ENCODE measurements at regions not wholly inside any gene's neighbourhood (a gene's known extent, or its start where the extent isn't known, plus 50 kb on each side); places are given as distances from the start of the nearest gene placed in this dataset.

DNA sequence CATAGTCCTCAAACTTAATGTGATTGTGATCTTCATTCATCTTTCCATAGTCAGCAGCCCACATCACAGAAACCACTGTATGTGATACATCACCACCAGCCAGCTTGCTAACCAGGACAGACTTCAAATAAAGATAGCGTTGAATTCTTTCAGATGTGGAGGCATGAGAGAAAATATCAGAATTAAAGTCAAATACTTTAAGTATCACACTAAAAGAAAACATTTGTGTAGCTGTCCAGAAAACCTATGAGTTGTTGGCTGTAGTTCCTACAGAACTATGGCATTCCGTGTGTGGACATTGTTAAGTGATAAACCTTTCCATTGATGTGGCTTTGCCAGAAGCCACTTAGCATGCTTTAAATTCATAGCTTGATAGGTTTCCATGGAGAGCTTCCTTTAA, 105.1 kb downstream of the LLPH start:
- Histone ChIP-seq H3K27me3 (no peaks in the 10 kb centered on the region), H3K9me3 (no peaks in the 10 kb centered on the region), H3K27ac (no peak overlapping the region), H3K4me1 (no peaks in the 10 kb centered on the region), H3K4me3 (no peak overlapping the region), H3K36me3 (no peaks in the 10 kb centered on the region)
- 56 to 88% methylated on average over 1 to 2 of the region's 2 CpGs for WGBS, 2 donors (ENCODE audit: low coverage in 1 of 2)
- ATAC-seq = no peak
- TF ChIP-seq, protein P1, sequence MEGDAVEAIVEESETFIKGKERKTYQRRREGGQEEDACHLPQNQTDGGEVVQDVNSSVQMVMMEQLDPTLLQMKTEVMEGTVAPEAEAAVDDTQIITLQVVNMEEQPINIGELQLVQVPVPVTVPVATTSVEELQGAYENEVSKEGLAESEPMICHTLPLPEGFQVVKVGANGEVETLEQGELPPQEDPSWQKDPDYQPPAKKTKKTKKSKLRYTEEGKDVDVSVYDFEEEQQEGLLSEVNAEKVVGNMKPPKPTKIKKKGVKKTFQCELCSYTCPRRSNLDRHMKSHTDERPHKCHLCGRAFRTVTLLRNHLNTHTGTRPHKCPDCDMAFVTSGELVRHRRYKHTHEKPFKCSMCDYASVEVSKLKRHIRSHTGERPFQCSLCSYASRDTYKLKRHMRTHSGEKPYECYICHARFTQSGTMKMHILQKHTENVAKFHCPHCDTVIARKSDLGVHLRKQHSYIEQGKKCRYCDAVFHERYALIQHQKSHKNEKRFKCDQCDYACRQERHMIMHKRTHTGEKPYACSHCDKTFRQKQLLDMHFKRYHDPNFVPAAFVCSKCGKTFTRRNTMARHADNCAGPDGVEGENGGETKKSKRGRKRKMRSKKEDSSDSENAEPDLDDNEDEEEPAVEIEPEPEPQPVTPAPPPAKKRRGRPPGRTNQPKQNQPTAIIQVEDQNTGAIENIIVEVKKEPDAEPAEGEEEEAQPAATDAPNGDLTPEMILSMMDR (IDR thresholded peaks at IDR 0.05) = no peak
- TF ChIP-seq POLR2AphosphoS5 (IDR thresholded peaks at IDR 0.05) = no peak
- no peak for TF ChIP-seq POLR2A (IDR thresholded peaks at IDR 0.05)
- TF ChIP-seq EP300 (IDR thresholded peaks at IDR 0.05) = no peak

DNA sequence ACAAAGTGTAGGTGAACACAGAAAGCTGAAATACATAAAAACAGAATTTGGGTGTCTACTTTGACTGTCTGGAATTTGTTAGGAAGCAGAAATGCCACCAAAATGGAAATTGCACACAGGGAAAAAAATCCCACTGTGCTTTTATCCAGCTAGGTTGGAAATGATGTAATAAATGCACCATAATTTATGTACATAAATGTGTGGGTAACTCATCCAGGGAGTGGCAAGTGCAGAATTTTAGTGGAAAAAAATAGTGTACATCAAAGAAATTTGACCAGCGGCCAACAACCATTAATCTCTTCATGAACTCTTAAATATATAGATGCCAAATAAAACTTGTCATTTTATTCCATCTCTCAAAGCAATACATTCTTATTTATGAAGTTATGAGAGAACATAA, 105.6 kb downstream of the LLPH start:
- Histone ChIP-seq H3K9me3 (no peaks in the 10 kb centered on the region), H3K4me1 (no peaks in the 10 kb centered on the region), H3K4me3 (no peak overlapping the region), H3K27me3 (no peaks in the 10 kb centered on the region), H3K27ac (no peak overlapping the region), H3K36me3 (no peaks in the 10 kb centered on the region)
- no peak for ATAC-seq
- WGBS, 2 donors (ENCODE audit: low coverage in 1 of 2) = 63 to 71% methylated on average over 1 of the region's 1 CpG
- no peak for TF ChIP-seq EP300 (IDR thresholded peaks at IDR 0.05)
- no peak for TF ChIP-seq POLR2AphosphoS5 (IDR thresholded peaks at IDR 0.05)
- no peak for TF ChIP-seq POLR2A (IDR thresholded peaks at IDR 0.05)
- TF ChIP-seq, protein P1 (IDR thresholded peaks at IDR 0.05) = no peak

DNA sequence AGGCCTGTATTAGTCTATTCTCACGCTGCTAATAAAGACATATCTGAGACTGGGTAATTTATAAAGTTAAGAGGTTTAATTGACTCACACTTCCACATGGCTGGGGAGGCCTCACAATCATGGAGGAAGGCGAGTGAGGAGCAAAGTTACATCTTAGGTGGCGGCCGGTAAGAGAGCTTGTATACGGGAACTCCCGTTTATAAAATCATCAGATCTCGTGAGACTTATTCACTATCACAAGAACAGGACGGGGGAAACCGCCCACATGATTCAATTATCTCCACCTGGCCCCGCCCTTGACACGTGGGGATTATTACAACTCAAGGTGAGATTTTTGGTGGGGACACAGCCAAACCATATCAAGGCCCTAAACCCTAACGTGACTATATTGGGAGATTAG, 110.1 kb downstream of the LLPH start:
- Histone ChIP-seq H3K9me3 (no peaks in the 10 kb centered on the region), H3K36me3 (no peaks in the 10 kb centered on the region), H3K27me3 (peaks cover 8% of the 10 kb centered on the region), H3K4me3 (no peak overlapping the region), H3K27ac (no peak overlapping the region), H3K4me1 (no peaks in the 10 kb centered on the region)
- ATAC-seq = no peak
- WGBS, 2 donors (ENCODE audit: low coverage in 1 of 2) = 87 to 89% methylated on average over 11 of the region's 12 CpGs
- TF ChIP-seq POLR2A (IDR thresholded peaks at IDR 0.05) = no peak
- TF ChIP-seq, protein P1 (IDR thresholded peaks at IDR 0.05) = no peak
- TF ChIP-seq POLR2AphosphoS5 (IDR thresholded peaks at IDR 0.05) = no peak
- no peak for TF ChIP-seq EP300 (IDR thresholded peaks at IDR 0.05)

DNA sequence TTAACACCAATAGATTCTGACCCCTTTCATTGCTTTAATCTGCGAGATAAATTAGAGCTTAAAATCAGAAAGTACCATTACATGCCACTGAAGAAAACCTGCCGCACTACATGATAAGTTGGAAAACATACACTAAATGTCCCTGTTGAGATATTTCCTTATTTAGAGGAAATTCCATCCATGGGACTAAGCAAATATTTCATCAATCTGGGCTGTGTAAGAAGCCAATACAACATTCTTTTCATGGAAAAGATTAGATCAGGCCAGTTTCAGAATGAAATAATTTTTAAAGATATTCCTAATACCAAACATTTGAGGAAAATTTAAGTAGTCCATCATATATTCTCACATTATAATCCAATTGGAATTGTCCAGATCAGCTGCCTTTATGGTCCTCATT, 112.8 kb downstream of the LLPH start:
- H3K36me3 ChIP-seq = no peaks in the 10 kb centered on the region
- no peaks in the 10 kb centered on the region for H3K9me3 ChIP-seq
- no peak for ATAC-seq
- peaks cover 8% of the 10 kb centered on the region for H3K27me3 ChIP-seq
- 76 to 100% methylated on average over 2 of the region's 2 CpGs for WGBS, 2 donors (ENCODE audit: low coverage in 1 of 2)
- no peak overlapping the region for H3K27ac ChIP-seq
- TF ChIP-seq EP300 (IDR thresholded peaks at IDR 0.05) (no peak), POLR2AphosphoS5 (IDR thresholded peaks at IDR 0.05) (no peak), POLR2A (IDR thresholded peaks at IDR 0.05) (no peak)
- TF ChIP-seq, protein P1 (IDR thresholded peaks at IDR 0.05) = no peak
- no peak overlapping the region for H3K4me3 ChIP-seq
- H3K4me1 ChIP-seq = no peaks in the 10 kb centered on the region

Small RNAs in the stretch of these regions (small RNA-seq; reads per million reads assigned to genes)
- gene MIR6074 (0 reads per million in 4 donors), gene RNA5SP362 (0 reads per million in 4 donors)
